ENCODE measurements at regions not wholly inside any gene's neighbourhood (a gene's known extent, or its start where the extent isn't known, plus 50 kb on each side); places are given as distances from the start of the nearest gene placed in this dataset.

DNA sequence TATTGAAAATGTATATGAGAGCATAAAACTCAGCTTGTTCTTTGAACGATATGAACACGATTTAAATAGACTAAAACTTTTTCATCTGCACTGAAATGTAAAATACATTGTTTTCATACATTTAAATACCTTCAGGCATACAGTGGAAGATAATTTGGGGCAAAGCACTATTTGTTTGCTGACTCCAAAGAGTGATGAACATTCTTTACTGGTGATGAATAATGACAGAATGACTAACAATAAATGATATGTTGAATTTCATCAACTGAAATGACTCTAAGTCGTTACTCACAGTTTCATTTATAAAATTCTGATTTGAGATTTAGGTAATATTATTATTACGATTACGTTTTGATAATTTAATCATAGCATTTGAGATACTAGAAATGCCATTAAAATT is 1160.1 kb downstream of the NLGN4X start:
- no CpG with 5 or more reads among the region's 5 CpGs for WGBS, 2 experiments (ENCODE audit: extremely low coverage in 2 of 2, insufficient read length in 1 of 2)
- no peak for DNase-seq
- H3K36me3 ChIP-seq (ENCODE audit: control insufficient read depth, insufficient read depth, low read length), result no peaks in the 10 kb centered on the region

More for the DNA sequence above, 1160.1 kb downstream of the NLGN4X start:
- H2BK15ac ChIP-seq (ENCODE audit: low read depth, low read length), result no peak overlapping the region
- H3K4me1 ChIP-seq (ENCODE audit: control insufficient read depth, insufficient read depth, low read length), result no peaks in the 10 kb centered on the region
- no peak overlapping the region for H3K27ac ChIP-seq (ENCODE audit: insufficient read depth, low read length)
- no peak overlapping the region for H2BK120ac ChIP-seq (ENCODE audit: low read depth, low read length)
- H4K5ac ChIP-seq (ENCODE audit: low read depth, low read length), result no peak overlapping the region
- H3K9me1 ChIP-seq (ENCODE audit: insufficient read depth, low read length), result no peaks in the 10 kb centered on the region
- H3K9me3 ChIP-seq (ENCODE audit: control insufficient read depth, insufficient read depth, low read length), result peaks cover 4% of the 10 kb centered on the region
- TF ChIP-seq RCOR1 (IDR thresholded peaks at IDR 0.05; ENCODE audit: insufficient replicate concordance, low read length) (no peak), POLR2A (IDR thresholded peaks at IDR 0.05; ENCODE audit: low read depth, low read length) (no peak), SMC3 (IDR thresholded peaks at IDR 0.05; ENCODE audit: low read depth, low read length) (no peak), FOS (IDR thresholded peaks at IDR 0.05; ENCODE audit: low read depth, low read length) (no peak), MAFK (IDR thresholded peaks at IDR 0.05; ENCODE audit: low read depth, low read length) (no peak), MAZ (IDR thresholded peaks at IDR 0.05; ENCODE audit: borderline replicate concordance, low read depth, low read length) (no peak), CHD1 (IDR thresholded peaks at IDR 0.05; ENCODE audit: low read depth, low read length) (no peak), RFX5 (IDR thresholded peaks at IDR 0.05; ENCODE audit: low read depth, low read length) (no peak), CEBPB (IDR thresholded peaks at IDR 0.05; ENCODE audit: low read depth, low read length) (no peak), RAD21 (IDR thresholded peaks at IDR 0.05; ENCODE audit: low read length) (no peak), BHLHE40 (IDR thresholded peaks at IDR 0.05; ENCODE audit: low read depth, low read length) (no peak), MXI1 (IDR thresholded peaks at IDR 0.05; ENCODE audit: borderline replicate concordance, low read depth, low read length) (no peak), NFE2L2 (IDR thresholded peaks at IDR 0.05; ENCODE audit: low read depth, low read length) (no peak)
- TF ChIP-seq, protein P1, sequence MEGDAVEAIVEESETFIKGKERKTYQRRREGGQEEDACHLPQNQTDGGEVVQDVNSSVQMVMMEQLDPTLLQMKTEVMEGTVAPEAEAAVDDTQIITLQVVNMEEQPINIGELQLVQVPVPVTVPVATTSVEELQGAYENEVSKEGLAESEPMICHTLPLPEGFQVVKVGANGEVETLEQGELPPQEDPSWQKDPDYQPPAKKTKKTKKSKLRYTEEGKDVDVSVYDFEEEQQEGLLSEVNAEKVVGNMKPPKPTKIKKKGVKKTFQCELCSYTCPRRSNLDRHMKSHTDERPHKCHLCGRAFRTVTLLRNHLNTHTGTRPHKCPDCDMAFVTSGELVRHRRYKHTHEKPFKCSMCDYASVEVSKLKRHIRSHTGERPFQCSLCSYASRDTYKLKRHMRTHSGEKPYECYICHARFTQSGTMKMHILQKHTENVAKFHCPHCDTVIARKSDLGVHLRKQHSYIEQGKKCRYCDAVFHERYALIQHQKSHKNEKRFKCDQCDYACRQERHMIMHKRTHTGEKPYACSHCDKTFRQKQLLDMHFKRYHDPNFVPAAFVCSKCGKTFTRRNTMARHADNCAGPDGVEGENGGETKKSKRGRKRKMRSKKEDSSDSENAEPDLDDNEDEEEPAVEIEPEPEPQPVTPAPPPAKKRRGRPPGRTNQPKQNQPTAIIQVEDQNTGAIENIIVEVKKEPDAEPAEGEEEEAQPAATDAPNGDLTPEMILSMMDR (conservative IDR thresholded peaks at IDR 0.05; ENCODE audit: low read depth, low read length), result no peak
- TF ChIP-seq, protein P2, sequence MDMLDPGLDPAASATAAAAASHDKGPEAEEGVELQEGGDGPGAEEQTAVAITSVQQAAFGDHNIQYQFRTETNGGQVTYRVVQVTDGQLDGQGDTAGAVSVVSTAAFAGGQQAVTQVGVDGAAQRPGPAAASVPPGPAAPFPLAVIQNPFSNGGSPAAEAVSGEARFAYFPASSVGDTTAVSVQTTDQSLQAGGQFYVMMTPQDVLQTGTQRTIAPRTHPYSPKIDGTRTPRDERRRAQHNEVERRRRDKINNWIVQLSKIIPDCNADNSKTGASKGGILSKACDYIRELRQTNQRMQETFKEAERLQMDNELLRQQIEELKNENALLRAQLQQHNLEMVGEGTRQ (IDR thresholded peaks at IDR 0.05; ENCODE audit: low read depth, low read length), result no peak
- TF ChIP-seq, protein P3, sequence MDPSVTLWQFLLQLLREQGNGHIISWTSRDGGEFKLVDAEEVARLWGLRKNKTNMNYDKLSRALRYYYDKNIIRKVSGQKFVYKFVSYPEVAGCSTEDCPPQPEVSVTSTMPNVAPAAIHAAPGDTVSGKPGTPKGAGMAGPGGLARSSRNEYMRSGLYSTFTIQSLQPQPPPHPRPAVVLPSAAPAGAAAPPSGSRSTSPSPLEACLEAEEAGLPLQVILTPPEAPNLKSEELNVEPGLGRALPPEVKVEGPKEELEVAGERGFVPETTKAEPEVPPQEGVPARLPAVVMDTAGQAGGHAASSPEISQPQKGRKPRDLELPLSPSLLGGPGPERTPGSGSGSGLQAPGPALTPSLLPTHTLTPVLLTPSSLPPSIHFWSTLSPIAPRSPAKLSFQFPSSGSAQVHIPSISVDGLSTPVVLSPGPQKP (IDR thresholded peaks at IDR 0.05; ENCODE audit: borderline replicate concordance, low read depth, low read length), result no peak
- no peak overlapping the region for H3K4me3 ChIP-seq (ENCODE audit: insufficient read depth, low read depth, low read length)
- H3K4me2 ChIP-seq (ENCODE audit: low read depth, low read length), result no peak overlapping the region
- no peak overlapping the region for H2AK5ac ChIP-seq (ENCODE audit: low read depth, low read length)
- H3K27me3 ChIP-seq (ENCODE audit: control insufficient read depth, insufficient read depth, low read length), result no peaks in the 10 kb centered on the region
- CTCF ChIA-PET, result no interaction called here
- H2AFZ ChIP-seq (replicated peaks; ENCODE audit: low read length, poor library complexity), result no peak overlapping the region
- dilution Hi-C loops (cut with HindIII; ENCODE audit: low sequenced_read_pairs, unreplicated experiment), result no loop called here
- no peak overlapping the region for H4K8ac ChIP-seq (ENCODE audit: low read depth in 2 of 2, low read length in 2 of 2)
- H3K79me1 ChIP-seq (ENCODE audit: low read depth in 1 of 2, low read length in 2 of 2), result no peaks in the 10 kb centered on the region
- H3K4ac ChIP-seq (ENCODE audit: low read depth, low read length), result no peak overlapping the region
- no peak overlapping the region for H2BK20ac ChIP-seq (ENCODE audit: low read depth, low read length)
- H3K23ac ChIP-seq (ENCODE audit: low read depth, low read length), result no peak overlapping the region
- H3K9ac ChIP-seq (ENCODE audit: low read depth, low read length), result no peak overlapping the region
- intact Hi-C loops (cut with micrococcal nuclease), result no loop called here
- in situ Hi-C loops (cut with MboI; ENCODE audit: low sequenced_read_pairs), result no loop called here
- ATAC-seq (ENCODE audit: low read depth), result no peak
- no peak overlapping the region for H4K91ac ChIP-seq (ENCODE audit: insufficient read depth, low read depth, low read length)
- no peak overlapping the region for H3K14ac ChIP-seq (replicated peaks; ENCODE audit: low read depth, low read length)
- BruUV-seq (replicated peaks), result no TSS peak
- no peak overlapping the region for H2BK5ac ChIP-seq (ENCODE audit: low read depth, low read length, poor library complexity, severe bottlenecking)
- no peak overlapping the region for H2AK9ac ChIP-seq (replicated peaks; ENCODE audit: low read depth, low read length, poor library complexity)
- H4K20me1 ChIP-seq (ENCODE audit: insufficient read depth, low read length), result no peaks in the 10 kb centered on the region
- no peak overlapping the region for H3K56ac ChIP-seq (ENCODE audit: extremely low read depth, insufficient read depth, low read length)
- POLR2A ChIA-PET (ENCODE audit: unreplicated experiment), result no interaction called here
- H3K18ac ChIP-seq (ENCODE audit: low read depth, low read length), result no peak overlapping the region

All from IMR-90 (cell line).